ENCODE measurements at regions not wholly inside any gene's neighbourhood (a gene's known extent, or its start where the extent isn't known, plus 50 kb on each side); places are given as distances from the start of the nearest gene placed in this dataset.

DNA sequence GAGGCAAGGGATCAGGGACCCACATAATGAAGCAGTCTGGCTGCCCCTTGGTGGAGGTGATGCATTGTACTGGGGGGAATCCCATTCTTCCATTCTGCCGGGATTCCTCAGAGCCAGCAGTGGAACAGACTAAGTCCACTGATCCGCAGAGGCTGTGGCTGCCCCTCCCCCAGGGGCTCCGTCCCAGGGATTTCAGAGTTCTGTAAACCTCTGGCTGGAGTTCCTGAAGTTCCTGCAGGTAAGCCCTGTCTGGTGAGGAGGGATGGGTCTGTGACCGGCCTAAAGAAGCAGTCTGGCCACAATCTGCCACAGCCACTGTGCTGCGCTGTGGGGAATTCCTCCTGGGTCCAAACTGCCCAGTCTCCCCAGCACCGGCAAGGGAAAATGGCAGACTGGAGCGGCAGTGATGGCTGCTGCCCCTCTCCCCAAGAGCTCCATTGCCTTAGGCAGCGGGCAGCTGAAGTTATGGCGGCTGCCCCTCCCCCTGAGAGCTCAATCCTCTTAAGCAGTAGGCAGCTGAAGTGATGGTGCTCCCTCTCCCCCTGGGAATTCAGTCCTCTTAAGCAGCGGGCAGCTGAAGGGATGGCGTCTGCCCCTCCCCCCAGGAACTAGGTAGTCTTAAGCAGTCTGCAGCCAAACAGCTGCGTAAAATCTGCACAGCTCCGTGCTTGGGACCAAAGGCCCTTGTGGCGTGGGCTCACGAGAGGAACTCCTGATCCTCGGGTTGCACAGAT lies 155.7 kb downstream of the PCDH17 start:
- TF ChIP-seq, protein P1, sequence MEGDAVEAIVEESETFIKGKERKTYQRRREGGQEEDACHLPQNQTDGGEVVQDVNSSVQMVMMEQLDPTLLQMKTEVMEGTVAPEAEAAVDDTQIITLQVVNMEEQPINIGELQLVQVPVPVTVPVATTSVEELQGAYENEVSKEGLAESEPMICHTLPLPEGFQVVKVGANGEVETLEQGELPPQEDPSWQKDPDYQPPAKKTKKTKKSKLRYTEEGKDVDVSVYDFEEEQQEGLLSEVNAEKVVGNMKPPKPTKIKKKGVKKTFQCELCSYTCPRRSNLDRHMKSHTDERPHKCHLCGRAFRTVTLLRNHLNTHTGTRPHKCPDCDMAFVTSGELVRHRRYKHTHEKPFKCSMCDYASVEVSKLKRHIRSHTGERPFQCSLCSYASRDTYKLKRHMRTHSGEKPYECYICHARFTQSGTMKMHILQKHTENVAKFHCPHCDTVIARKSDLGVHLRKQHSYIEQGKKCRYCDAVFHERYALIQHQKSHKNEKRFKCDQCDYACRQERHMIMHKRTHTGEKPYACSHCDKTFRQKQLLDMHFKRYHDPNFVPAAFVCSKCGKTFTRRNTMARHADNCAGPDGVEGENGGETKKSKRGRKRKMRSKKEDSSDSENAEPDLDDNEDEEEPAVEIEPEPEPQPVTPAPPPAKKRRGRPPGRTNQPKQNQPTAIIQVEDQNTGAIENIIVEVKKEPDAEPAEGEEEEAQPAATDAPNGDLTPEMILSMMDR (IDR thresholded peaks at IDR 0.05; ENCODE audit: low read length): no peak
- TF ChIP-seq EZH2phosphoT487 (IDR thresholded peaks at IDR 0.05; ENCODE audit: low read length) (no peak), EZH2 (optimal IDR thresholded peaks at IDR 0.05; ENCODE audit: low read depth, low read length) (no peak)
